SK-N-DZ (cell line): ENCODE measurements at regions not wholly inside any gene's neighbourhood (a gene's known extent, or its start where the extent isn't known, plus 50 kb on each side); places are given as distances from the start of the nearest gene placed in this dataset.
A peak's percentile ranks its signal among the peaks of the same experiment; 100 is the strongest.
"Not testable (repeated sequence)": the region's sequence is repeated elsewhere in the genome, so short reads cannot be mapped to it uniquely, and the experiment has no call there.

Source experiments
- DNase-seq: peaks from one replicate; pipeline ENCODE4 v3.0.0-alpha.2; 2015; ENCODE audit warnings: low spot score

- DNase-seq, result not testable (repeated sequence)
These were observed 65.7 kb upstream of the DCD start for GRCh38 chr12:54713876-54714275.

- DNase-seq, result no peak
These were observed 63.5 kb upstream of the DCD start for GRCh38 chr12:54711669-54712068.

- DNase-seq, result no peak
These were observed 60.7 kb upstream of the DCD start for GRCh38 chr12:54708826-54709225.

GRCh38 chr12:54704202-54704601 is 56.0 kb upstream of the DCD start:
- no peak for DNase-seq

GRCh38 chr12:54701940-54702592 is 53.9 kb upstream of the DCD start:
- peak; percentile 43 for DNase-seq

GRCh38 chr12:54700849-54701248 is 52.7 kb upstream of the DCD start:
- no peak for DNase-seq

- no peak for DNase-seq
These were observed 52.1 kb upstream of the DCD start for GRCh38 chr12:54700301-54700700.
